Caco-2 (cell line): ENCODE measurements at regions not wholly inside any gene's neighbourhood (a gene's known extent, or its start where the extent isn't known, plus 50 kb on each side); places are given as distances from the start of the nearest gene placed in this dataset.

ENCODE experiments used
- BruUV-seq: library from RNA; stranded (reverse); fragments of 400-500 nt; replicated peaks from 2 replicates; lab custom pipeline; 2021; lab: Mats Ljungman, UMichigan
- CTCF ChIA-PET: fragments of 300-600 bp; sonication (Branson Sonifier 250); formaldehyde crosslinking; loops from one replicate; lab custom pipeline; 2022; ENCODE audit warnings: antibody characterized with exemption; lab: Charles Lee
- POLR2A ChIA-PET: fragments of 300-600 bp; sonication (Branson Sonifier 250); formaldehyde crosslinking; loops from one replicate; lab custom pipeline; 2022; ENCODE audit warnings: antibody characterized with exemption; lab: Charles Lee
- DNase-seq, 2 experiments: peaks; one replicate each; pipeline versions ENCODE4 v3.0.0 to v3.0.0-alpha.2; 2020 to 2022
- H3K27me3 ChIP-seq: replicated peaks from 2 replicates; pipeline ENCODE4 v1.6.0; 2011; ENCODE audit warnings: low read length; ENCODE audit not compliant: control insufficient read depth, insufficient read depth
- H3K36me3 ChIP-seq: 2 replicates; pipeline ENCODE4 v1.5.1; 2011; ENCODE audit warnings: low read length; ENCODE audit not compliant: control insufficient read depth, insufficient read depth
- H3K4me1 ChIP-seq: fragments of 250-450 bp; sonication (Bioruptor Pico); 2 replicates; pipeline ENCODE4 v1.5.1; 2020; ENCODE audit warnings: mild to moderate bottlenecking
- H3K4me3 ChIP-seq: 2 replicates; pipeline ENCODE4 v1.5.1; 2011; ENCODE audit warnings: low read depth, mild to moderate bottlenecking, control low read depth, low read length
- H3K9me3 ChIP-seq: fragments of 250-450 bp; sonication (Bioruptor Pico); 2 replicates; pipeline ENCODE4 v1.5.1; 2020; ENCODE audit warnings: mild to moderate bottlenecking, moderate library complexity
- H3K27ac Mint-ChIP-seq: one replicate; pipeline ENCODE4 v1.8.0; 2022; ENCODE audit warnings: mixed read lengths; ENCODE audit not compliant: unreplicated experiment
- H3K27me3 Mint-ChIP-seq: one replicate; pipeline ENCODE4 v1.8.0; 2022; ENCODE audit warnings: mixed read lengths; ENCODE audit not compliant: insufficient read depth, unreplicated experiment
- H3K36me3 Mint-ChIP-seq: one replicate; pipeline ENCODE4 v1.8.0; 2022; ENCODE audit warnings: mild to moderate bottlenecking, mixed read lengths; ENCODE audit not compliant: insufficient read depth, unreplicated experiment
- H3K4me1 Mint-ChIP-seq: one replicate; pipeline ENCODE4 v1.8.0; 2022; ENCODE audit warnings: low read depth, mixed read lengths; ENCODE audit not compliant: unreplicated experiment
- H3K4me3 Mint-ChIP-seq: one replicate; pipeline ENCODE4 v1.8.0; 2022; ENCODE audit warnings: mild to moderate bottlenecking, moderate library complexity, mixed read lengths; ENCODE audit not compliant: unreplicated experiment
- H3K9me3 Mint-ChIP-seq: one replicate; pipeline ENCODE4 v1.8.0; 2022; ENCODE audit warnings: mixed read lengths; ENCODE audit not compliant: unreplicated experiment
- CTCF ChIP-seq, 2 experiments: fragments of 200-600 bp in 1 of 2; IDR thresholded peaks; 1 replicate in 1 of 2; 2 replicates in 1 of 2; pipeline versions ENCODE4 v1.5.1 to v1.8.0; 2011 to 2022; ENCODE audit warnings: antibody characterized with exemption in 1 of 2, control low read depth in 1 of 2, inconsistent platforms in 1 of 2, low read depth in 1 of 2, low read length in 1 of 2, mild to moderate bottlenecking in 1 of 2, moderate library complexity in 1 of 2; ENCODE audit not compliant: insufficient read depth in 1 of 2, severe bottlenecking in 1 of 2, unreplicated experiment in 1 of 2
- intact Hi-C: fragments of 100-400 bp; cut with micrococcal nuclease; formaldehyde crosslinking; loops from one replicate; pipeline ENCODE4 v1.10.0; 2022; ENCODE audit not compliant: unreplicated experiment

GRCh38 chr4:124523816-124524215 lies 188.7 kb downstream of the ANKRD50 start:
- H3K27me3 ChIP-seq: no peaks in the 10 kb centered on the region
- Mint-ChIP-seq H3K27ac (no peak overlapping the region), H3K9me3 (peaks cover 10% of the 10 kb centered on the region), H3K4me1 (peaks cover 6% of the 10 kb centered on the region), H3K36me3 (no peaks in the 10 kb centered on the region), H3K27me3 (no peaks in the 10 kb centered on the region), H3K4me3 (no peak overlapping the region)
- DNase-seq: no peak
- no peaks in the 10 kb centered on the region for H3K9me3 ChIP-seq
- intact Hi-C loops: no loop called here
- no peak for TF ChIP-seq CTCF (IDR thresholded peaks at IDR 0.05; ENCODE audit: insufficient read depth in 1 of 2, low read depth in 1 of 2, low read length in 1 of 2, severe bottlenecking in 1 of 2, unreplicated experiment in 1 of 2)
- H3K4me3 ChIP-seq: no peak overlapping the region
- H3K36me3 ChIP-seq: no peaks in the 10 kb centered on the region
- 0 out of 2 replicates have a peak, but pooled peaks cover 6% of the 10 kb centered on the region for H3K4me1 ChIP-seq
- BruUV-seq: no TSS peak
- POLR2A ChIA-PET: no interaction called here
- CTCF ChIA-PET: no interaction called here

- Histone ChIP-seq H3K36me3 (no peaks in the 10 kb centered on the region), H3K27me3 (no peaks in the 10 kb centered on the region), H3K9me3 (no peaks in the 10 kb centered on the region), H3K4me3 (no peak overlapping the region), H3K4me1 (peaks cover 13% of the 10 kb centered on the region; the same call in 1 of the 2 replicates)
- ChIA-PET POLR2A (no interaction called here), CTCF (no interaction called here)
- TF ChIP-seq CTCF (IDR thresholded peaks at IDR 0.05; ENCODE audit: insufficient read depth in 1 of 2, low read depth in 1 of 2, low read length in 1 of 2, severe bottlenecking in 1 of 2, unreplicated experiment in 1 of 2): no peak
- intact Hi-C loops: no loop called here
- no peaks in the 10 kb centered on the region for H3K27me3 Mint-ChIP-seq
- no TSS peak for BruUV-seq
- H3K9me3 Mint-ChIP-seq: peaks cover 10% of the 10 kb centered on the region
- no peak overlapping the region for H3K27ac Mint-ChIP-seq
- no peak for DNase-seq
- peaks cover 6% of the 10 kb centered on the region for H3K4me1 Mint-ChIP-seq
- no peaks in the 10 kb centered on the region for H3K36me3 Mint-ChIP-seq
- no peak overlapping the region for H3K4me3 Mint-ChIP-seq
These were observed 187.0 kb downstream of the ANKRD50 start for GRCh38 chr4:124525524-124525923.

- peaks cover 7% of the 10 kb centered on the region for H3K9me3 Mint-ChIP-seq
- DNase-seq: no peak
- H3K4me3 Mint-ChIP-seq: no peak overlapping the region
- intact Hi-C loops: no loop called here
- H3K4me3 ChIP-seq: no peak overlapping the region
- no peaks in the 10 kb centered on the region for H3K36me3 Mint-ChIP-seq
- no peaks in the 10 kb centered on the region for H3K9me3 ChIP-seq
- ChIA-PET POLR2A (no interaction called here), CTCF (no interaction called here)
- H3K4me1 Mint-ChIP-seq: peaks cover 5% of the 10 kb centered on the region
- no peak overlapping the region for H3K27ac Mint-ChIP-seq
- no TSS peak for BruUV-seq
- no peaks in the 10 kb centered on the region for H3K27me3 ChIP-seq
- H3K36me3 ChIP-seq: no peaks in the 10 kb centered on the region
- H3K4me1 ChIP-seq: peaks cover 19% of the 10 kb centered on the region; the same call in 1 of the 2 replicates
- TF ChIP-seq CTCF (IDR thresholded peaks at IDR 0.05; ENCODE audit: insufficient read depth in 1 of 2, low read depth in 1 of 2, low read length in 1 of 2, severe bottlenecking in 1 of 2, unreplicated experiment in 1 of 2): no peak
- H3K27me3 Mint-ChIP-seq: no peaks in the 10 kb centered on the region
These were observed 186.2 kb downstream of the ANKRD50 start for GRCh38 chr4:124526331-124526730.
